Smooth muscle cell (in vitro differentiated cells): ENCODE measurements at regions not wholly inside any gene's neighbourhood (a gene's known extent, or its start where the extent isn't known, plus 50 kb on each side); places are given as distances from the start of the nearest gene placed in this dataset.

ENCODE experiments used
- DNase-seq: peaks from one replicate; lab custom pipeline; 2025; ENCODE audit not compliant: unreplicated experiment; lab: John Stamatoyannopoulos, UW
- H2AFZ ChIP-seq: fragments of 200-600 bp; sonication (generic); 2 replicates; pipeline ENCODE4 v1.6.0; 2016; ENCODE audit warnings: antibody characterized with exemption, low read depth, mild to moderate bottlenecking
- H3F3A ChIP-seq: fragments of 200-600 bp; sonication (generic); 2 replicates; pipeline ENCODE4 v1.6.0; 2017; ENCODE audit warnings: antibody characterized with exemption, low read depth
- H3K27ac ChIP-seq: fragments of 200-600 bp; sonication (generic); 2 replicates; pipeline ENCODE4 v1.5.1; 2016; ENCODE audit warnings: low read depth, mild to moderate bottlenecking
- H3K27me3 ChIP-seq: fragments of 200-600 bp; sonication (generic); 2 replicates; pipeline ENCODE4 v1.6.1; 2016; ENCODE audit warnings: low read depth, mild to moderate bottlenecking
- H3K36me3 ChIP-seq: fragments of 200-600 bp; sonication (generic); 2 replicates; pipeline ENCODE4 v1.5.1; 2016; ENCODE audit warnings: low read depth
- H3K4me1 ChIP-seq: fragments of 200-600 bp; sonication (generic); 2 replicates; pipeline ENCODE4 v1.5.1; 2016; ENCODE audit warnings: low read depth
- H3K4me2 ChIP-seq: fragments of 200-600 bp; sonication (generic); 2 replicates; pipeline ENCODE4 v1.6.0; 2016; ENCODE audit warnings: mild to moderate bottlenecking
- H3K4me3 ChIP-seq: fragments of 200-600 bp; sonication (generic); 2 replicates; pipeline ENCODE4 v1.5.1; 2016; ENCODE audit warnings: mild to moderate bottlenecking
- H3K79me2 ChIP-seq: fragments of 200-600 bp; sonication (generic); 2 replicates; pipeline ENCODE4 v1.6.0; 2016; ENCODE audit warnings: low read depth, mild to moderate bottlenecking
- H3K9ac ChIP-seq: fragments of 200-600 bp; sonication (generic); 2 replicates; pipeline ENCODE4 v1.6.0; 2016; ENCODE audit warnings: low read depth
- H3K9me3 ChIP-seq: fragments of 200-600 bp; sonication (generic); replicated peaks from 2 replicates; pipeline ENCODE4 v1.5.1; 2016; ENCODE audit warnings: low read depth
- H4K20me1 ChIP-seq: fragments of 200-600 bp; sonication (generic); 2 replicates; pipeline ENCODE4 v1.6.0; 2016; ENCODE audit warnings: low read depth
- WGBS: methylation state at CpG from one replicate; pipeline ENCODE4 v1.1.7; 2016; ENCODE audit warnings: low lambda C conversion rate; 5-methylcytosine and 5-hydroxymethylcytosine counted together
- TF ChIP-seq, protein P1 (sequence below): fragments of 200-600 bp; sonication (generic); IDR thresholded peaks from 2 replicates; pipeline ENCODE4 v1.5.1; 2017; ENCODE audit warnings: borderline replicate concordance, mild to moderate bottlenecking, antibody characterized with exemption; ENCODE audit not compliant: insufficient read depth, poor library complexity, severe bottlenecking

DNA sequence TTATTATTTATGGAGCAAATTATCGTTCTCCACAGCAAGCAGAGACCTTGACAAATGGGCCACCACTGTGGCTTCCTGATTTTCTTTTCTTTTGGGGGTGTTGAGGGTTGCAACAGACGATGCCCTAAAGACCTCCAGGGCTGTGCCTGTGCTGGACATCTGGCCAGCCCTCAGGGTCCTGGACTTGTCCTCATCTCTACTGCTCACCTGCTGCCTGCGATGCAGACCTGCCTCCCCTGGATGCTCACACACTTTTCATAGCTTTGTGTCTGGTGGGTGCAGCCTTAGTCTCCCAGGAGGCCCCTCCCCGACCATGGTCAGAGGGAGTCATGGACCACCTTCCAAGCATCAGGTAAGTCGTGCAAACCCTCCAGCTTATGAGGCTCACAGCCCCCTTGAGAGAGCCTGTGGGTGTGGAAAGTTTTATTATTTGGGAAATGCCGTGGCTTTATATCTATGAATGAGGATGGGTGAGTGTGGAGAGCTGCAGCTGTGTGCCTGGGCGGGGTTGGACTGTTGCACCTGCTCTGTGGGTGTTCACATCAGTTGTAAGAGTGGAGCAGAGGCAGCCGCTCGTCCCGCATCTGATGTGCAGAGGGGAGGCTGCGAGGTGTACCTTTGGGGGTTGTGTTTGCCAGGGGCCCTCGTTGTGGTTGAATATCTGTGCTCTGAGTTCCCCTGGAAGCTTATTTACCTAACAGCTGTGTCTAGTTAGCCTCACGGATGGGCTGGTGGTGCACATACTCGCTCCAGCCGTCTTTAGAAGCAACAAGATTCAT is 126.3 kb upstream of the IRX4 start:
- Histone ChIP-seq H3K9ac (no peak overlapping the region), H3K4me1 (no peaks in the 10 kb centered on the region), H4K20me1 (no peaks in the 10 kb centered on the region), H3K4me2 (no peak overlapping the region), H3K27ac (no peak overlapping the region), H3K36me3 (no peaks in the 10 kb centered on the region), H3K9me3 (no peaks in the 10 kb centered on the region), H3K79me2 (no peaks in the 10 kb centered on the region), H3K27me3 (peaks cover 3% of the 10 kb centered on the region), H2AFZ (no peak overlapping the region), H3K4me3 (no peak overlapping the region), H3F3A (no peaks in the 10 kb centered on the region)
- DNase-seq: no peak
- WGBS: 84% methylated on average over 15 of the region's 15 CpGs
- TF ChIP-seq, protein P1, sequence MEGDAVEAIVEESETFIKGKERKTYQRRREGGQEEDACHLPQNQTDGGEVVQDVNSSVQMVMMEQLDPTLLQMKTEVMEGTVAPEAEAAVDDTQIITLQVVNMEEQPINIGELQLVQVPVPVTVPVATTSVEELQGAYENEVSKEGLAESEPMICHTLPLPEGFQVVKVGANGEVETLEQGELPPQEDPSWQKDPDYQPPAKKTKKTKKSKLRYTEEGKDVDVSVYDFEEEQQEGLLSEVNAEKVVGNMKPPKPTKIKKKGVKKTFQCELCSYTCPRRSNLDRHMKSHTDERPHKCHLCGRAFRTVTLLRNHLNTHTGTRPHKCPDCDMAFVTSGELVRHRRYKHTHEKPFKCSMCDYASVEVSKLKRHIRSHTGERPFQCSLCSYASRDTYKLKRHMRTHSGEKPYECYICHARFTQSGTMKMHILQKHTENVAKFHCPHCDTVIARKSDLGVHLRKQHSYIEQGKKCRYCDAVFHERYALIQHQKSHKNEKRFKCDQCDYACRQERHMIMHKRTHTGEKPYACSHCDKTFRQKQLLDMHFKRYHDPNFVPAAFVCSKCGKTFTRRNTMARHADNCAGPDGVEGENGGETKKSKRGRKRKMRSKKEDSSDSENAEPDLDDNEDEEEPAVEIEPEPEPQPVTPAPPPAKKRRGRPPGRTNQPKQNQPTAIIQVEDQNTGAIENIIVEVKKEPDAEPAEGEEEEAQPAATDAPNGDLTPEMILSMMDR: no peak

DNA sequence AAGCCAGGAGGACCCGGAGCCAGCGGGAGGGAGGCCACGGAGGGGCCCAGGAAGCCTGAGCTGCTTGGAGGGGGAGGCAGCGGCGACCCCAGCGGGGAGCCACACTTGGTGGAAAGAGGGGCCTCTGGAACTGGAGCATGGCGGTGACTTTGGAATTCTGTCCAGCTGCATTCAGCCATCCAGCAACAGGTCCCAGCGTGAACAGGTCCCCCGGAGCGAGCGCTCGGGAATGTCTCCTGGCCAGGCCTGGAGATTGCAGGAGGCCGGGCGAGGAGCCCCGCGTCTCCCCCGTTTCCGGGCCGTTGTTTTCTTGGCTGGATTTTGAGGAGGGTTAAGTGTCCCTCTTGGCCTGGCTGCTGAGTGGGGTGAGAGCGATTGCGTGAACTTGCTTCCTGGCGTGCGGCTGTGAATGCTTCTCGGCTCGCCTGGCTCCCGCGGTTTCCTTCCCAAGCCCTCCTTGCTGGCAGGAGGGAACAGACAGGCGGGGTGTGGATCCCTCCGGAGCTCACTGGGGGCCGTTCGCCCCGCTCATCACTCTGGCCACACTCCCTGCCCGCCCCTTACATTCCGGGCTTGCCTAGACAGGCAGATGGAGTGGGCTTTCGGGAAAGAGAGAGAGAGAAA is 125.3 kb upstream of the IRX4 start:
- Histone ChIP-seq H3K79me2 (no peaks in the 10 kb centered on the region), H2AFZ (no peak overlapping the region), H3K9ac (no peak overlapping the region), H3K4me2 (no peak overlapping the region), H3K27me3 (peaks cover 12% of the 10 kb centered on the region), H3K27ac (no peak overlapping the region), H4K20me1 (no peaks in the 10 kb centered on the region), H3F3A (no peaks in the 10 kb centered on the region), H3K36me3 (no peaks in the 10 kb centered on the region), H3K9me3 (no peaks in the 10 kb centered on the region), H3K4me1 (no peaks in the 10 kb centered on the region), H3K4me3 (no peak overlapping the region)
- 80% methylated on average over 35 of the region's 35 CpGs for WGBS
- DNase-seq: no peak
- TF ChIP-seq, protein P1: no peak

DNA sequence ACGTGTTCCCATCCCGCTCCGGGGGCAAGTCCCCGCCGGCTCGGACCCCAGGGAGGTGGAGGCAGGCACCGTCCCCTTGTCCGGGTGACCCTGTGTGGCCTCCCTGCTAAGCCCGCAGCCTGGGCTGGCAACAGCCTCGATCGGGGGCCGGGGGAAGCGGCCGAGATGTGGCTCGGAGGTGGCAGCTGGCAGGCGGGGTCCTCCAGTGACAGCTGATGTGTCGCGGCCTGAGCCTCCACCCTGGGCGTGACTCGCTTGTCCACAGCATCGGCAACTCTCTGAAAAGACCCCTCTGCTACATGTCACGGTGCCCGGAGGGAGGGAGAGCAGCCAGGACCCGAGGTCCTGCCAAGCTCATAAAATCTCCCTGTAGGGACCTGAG is 124.8 kb upstream of the IRX4 start:
- Histone ChIP-seq H3K4me1 (no peaks in the 10 kb centered on the region), H2AFZ (no peak overlapping the region), H3K4me2 (no peak overlapping the region), H3K9me3 (no peaks in the 10 kb centered on the region), H3K36me3 (no peaks in the 10 kb centered on the region), H3K4me3 (no peak overlapping the region), H3K79me2 (no peaks in the 10 kb centered on the region), H3K27me3 (peaks cover 14% of the 10 kb centered on the region), H4K20me1 (no peaks in the 10 kb centered on the region), H3F3A (no peaks in the 10 kb centered on the region), H3K27ac (no peak overlapping the region), H3K9ac (no peak overlapping the region)
- TF ChIP-seq, protein P1: no peak
- no peak for DNase-seq
- 93% methylated on average over 24 of the region's 24 CpGs for WGBS

DNA sequence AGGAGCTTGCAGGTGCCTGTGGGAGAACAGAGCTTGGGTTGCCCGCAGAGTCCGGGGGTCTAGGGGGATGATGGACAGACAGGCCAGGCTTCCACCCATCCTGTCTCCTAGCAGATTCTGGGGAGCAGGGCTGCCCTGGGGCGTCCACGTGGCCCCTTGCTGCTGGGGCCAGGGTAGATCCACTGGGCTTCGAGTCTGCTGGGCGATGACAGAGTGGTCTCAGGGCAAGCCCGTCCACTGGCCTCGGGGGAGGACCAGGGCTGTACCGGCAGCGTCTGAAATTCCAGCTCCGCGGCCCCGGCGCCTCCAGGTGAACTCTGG is 124.2 kb upstream of the IRX4 start:
- Histone ChIP-seq H3K9me3 (no peaks in the 10 kb centered on the region), H3K9ac (no peak overlapping the region), H4K20me1 (no peaks in the 10 kb centered on the region), H3K27me3 (peaks cover 14% of the 10 kb centered on the region), H3K79me2 (no peaks in the 10 kb centered on the region), H3K4me3 (no peak overlapping the region), H3K4me2 (no peak overlapping the region), H3K27ac (no peak overlapping the region), H3K4me1 (no peaks in the 10 kb centered on the region), H3K36me3 (no peaks in the 10 kb centered on the region), H2AFZ (no peak overlapping the region), H3F3A (no peaks in the 10 kb centered on the region)
- no peak for DNase-seq
- TF ChIP-seq, protein P1: no peak
- 92% methylated on average over 14 of the region's 14 CpGs for whole genome bisulfite sequencing
